Panc1 (cell line): ENCODE measurements at regions not wholly inside any gene's neighbourhood (a gene's known extent, or its start where the extent isn't known, plus 50 kb on each side); places are given as distances from the start of the nearest gene placed in this dataset.

Source experiments
- ATAC-seq: fragments of 200-7000 bp; cut with Tn5 transposase; 2 replicates; pipeline ENCODE4 v1.9.1; 2020; ENCODE audit warnings: mild to moderate bottlenecking, moderate library complexity
- BruUV-seq: library from RNA; stranded (reverse); fragments of 400-500 nt; replicated peaks from 2 replicates; lab custom pipeline; 2021; lab: Mats Ljungman, UMichigan
- CTCF ChIA-PET: fragments of 300-600 bp; sonication (Branson Sonifier 250); formaldehyde crosslinking; loops from one replicate; lab custom pipeline; 2022; ENCODE audit warnings: antibody characterized with exemption; lab: Charles Lee
- POLR2A ChIA-PET: fragments of 300-600 bp; sonication (Branson Sonifier 250); formaldehyde crosslinking; loops from one replicate; lab custom pipeline; 2022; ENCODE audit warnings: antibody characterized with exemption; lab: Charles Lee
- DNase-seq: peaks from one replicate; pipeline ENCODE4 v3.0.0-alpha.2; 2010; ENCODE audit warnings: low read depth, low spot score
- H3K27ac ChIP-seq: 2 replicates; pipeline ENCODE4 v1.5.1; 2011; ENCODE audit warnings: mild to moderate bottlenecking, low read length, inconsistent platforms
- H3K27me3 ChIP-seq: fragments of 200-500 bp; sonication (Bioruptor generic); 2 replicates; pipeline ENCODE4 v1.6.0; 2014; ENCODE audit warnings: low read length, inconsistent platforms; ENCODE audit not compliant: control insufficient read depth, insufficient read depth
- H3K36me3 ChIP-seq: fragments of 200-500 bp; sonication (Bioruptor generic); 2 replicates; pipeline ENCODE4 v1.5.1; 2014; ENCODE audit warnings: inconsistent platforms, mild to moderate bottlenecking, low read length, moderate library complexity; ENCODE audit not compliant: control insufficient read depth, insufficient read depth
- H3K4me1 ChIP-seq: 2 replicates; pipeline ENCODE4 v1.5.1; 2011; ENCODE audit warnings: inconsistent platforms, mild to moderate bottlenecking, low read length, moderate library complexity; ENCODE audit not compliant: control insufficient read depth, insufficient read depth
- H3K4me3 ChIP-seq, 2 experiments: 2 replicates each; pipeline ENCODE4 v1.5.1; 2011 to 2012; ENCODE audit warnings: low read depth in 2 of 2, low read length in 2 of 2, mild to moderate bottlenecking in 2 of 2, inconsistent platforms in 1 of 2, moderate library complexity in 1 of 2
- H3K9me3 ChIP-seq: fragments of 200-500 bp; sonication (Bioruptor generic); 2 replicates; pipeline ENCODE4 v1.5.1; 2014; ENCODE audit warnings: low read depth, mild to moderate bottlenecking, inconsistent platforms, low read length, moderate library complexity; ENCODE audit not compliant: control insufficient read depth, insufficient read depth
- POLR2AphosphoS5 ChIP-seq: IDR thresholded peaks from 2 replicates; pipeline ENCODE4 v1.6.1; 2012; ENCODE audit warnings: mild to moderate bottlenecking, low read depth, low read length, moderate library complexity
- SIN3A ChIP-seq: IDR thresholded peaks from 2 replicates; pipeline ENCODE4 v1.6.1; 2012; ENCODE audit warnings: low read depth, mild to moderate bottlenecking, low read length, moderate library complexity, borderline replicate concordance; ENCODE audit not compliant: insufficient read depth
- TCF7L2 ChIP-seq: IDR thresholded peaks from 2 replicates; pipeline ENCODE4 v1.6.1; 2011; ENCODE audit warnings: mild to moderate bottlenecking, low read depth, low read length, inconsistent platforms
- in situ Hi-C: cut with HindIII; loops from 2 replicates; pipeline ENCODE4 v1.10.0; 2016; ENCODE audit warnings: low sequenced_read_pairs, low pct_unique_long_range_greater_than_20kb
- intact Hi-C: fragments of 100-400 bp; cut with micrococcal nuclease; formaldehyde crosslinking; loops from one replicate; pipeline ENCODE4 v1.10.0; 2022; ENCODE audit not compliant: unreplicated experiment
- TF ChIP-seq, protein P1 (sequence below): fragments of 450-650 bp; IDR thresholded peaks from 2 replicates; pipeline ENCODE4 v1.5.1; 2017; ENCODE audit warnings: mild to moderate bottlenecking
- TF ChIP-seq, protein P2 (sequence below), 2 experiments: IDR thresholded peaks; 2 replicates each; pipeline ENCODE4 v1.6.1; 2011 to 2012; ENCODE audit warnings: low read depth in 2 of 2, control low read depth in 1 of 2, low read length in 1 of 2, mild to moderate bottlenecking in 1 of 2, moderate library complexity in 1 of 2; ENCODE audit not compliant: insufficient read depth in 1 of 2

DNA sequence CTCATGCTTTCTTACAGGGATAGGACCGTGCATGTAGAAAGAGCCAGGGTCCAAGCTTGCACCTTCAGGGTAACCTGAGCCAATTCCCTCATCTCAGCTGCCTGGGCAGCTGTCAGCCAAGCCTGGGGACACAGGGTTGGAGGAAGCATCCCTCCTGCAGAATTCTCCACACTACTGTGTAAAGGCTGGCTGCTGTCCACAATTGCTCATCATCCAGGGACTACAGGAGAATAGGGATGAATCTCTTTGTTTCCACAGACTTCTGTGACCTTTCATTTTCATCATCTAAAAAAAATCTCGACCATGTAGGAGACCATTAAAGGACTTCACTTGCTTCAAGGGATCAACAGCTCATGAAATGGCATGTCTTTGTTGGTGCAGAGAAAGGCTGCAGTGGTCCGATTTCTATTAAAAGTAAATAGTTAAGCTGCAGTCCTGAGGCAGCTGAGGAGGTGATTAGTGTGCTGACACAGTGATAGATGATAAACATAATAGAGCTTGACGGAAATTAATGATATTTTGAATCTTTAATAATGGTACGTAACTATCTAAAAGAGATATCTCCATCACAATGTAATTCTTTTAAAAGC lies 74.4 kb upstream of the COPS8 start:
- TF ChIP-seq SIN3A (no peak), POLR2AphosphoS5 (no peak), TCF7L2 (no peak)
- TF ChIP-seq, protein P1, sequence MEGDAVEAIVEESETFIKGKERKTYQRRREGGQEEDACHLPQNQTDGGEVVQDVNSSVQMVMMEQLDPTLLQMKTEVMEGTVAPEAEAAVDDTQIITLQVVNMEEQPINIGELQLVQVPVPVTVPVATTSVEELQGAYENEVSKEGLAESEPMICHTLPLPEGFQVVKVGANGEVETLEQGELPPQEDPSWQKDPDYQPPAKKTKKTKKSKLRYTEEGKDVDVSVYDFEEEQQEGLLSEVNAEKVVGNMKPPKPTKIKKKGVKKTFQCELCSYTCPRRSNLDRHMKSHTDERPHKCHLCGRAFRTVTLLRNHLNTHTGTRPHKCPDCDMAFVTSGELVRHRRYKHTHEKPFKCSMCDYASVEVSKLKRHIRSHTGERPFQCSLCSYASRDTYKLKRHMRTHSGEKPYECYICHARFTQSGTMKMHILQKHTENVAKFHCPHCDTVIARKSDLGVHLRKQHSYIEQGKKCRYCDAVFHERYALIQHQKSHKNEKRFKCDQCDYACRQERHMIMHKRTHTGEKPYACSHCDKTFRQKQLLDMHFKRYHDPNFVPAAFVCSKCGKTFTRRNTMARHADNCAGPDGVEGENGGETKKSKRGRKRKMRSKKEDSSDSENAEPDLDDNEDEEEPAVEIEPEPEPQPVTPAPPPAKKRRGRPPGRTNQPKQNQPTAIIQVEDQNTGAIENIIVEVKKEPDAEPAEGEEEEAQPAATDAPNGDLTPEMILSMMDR: no peak
- TF ChIP-seq, protein P2, sequence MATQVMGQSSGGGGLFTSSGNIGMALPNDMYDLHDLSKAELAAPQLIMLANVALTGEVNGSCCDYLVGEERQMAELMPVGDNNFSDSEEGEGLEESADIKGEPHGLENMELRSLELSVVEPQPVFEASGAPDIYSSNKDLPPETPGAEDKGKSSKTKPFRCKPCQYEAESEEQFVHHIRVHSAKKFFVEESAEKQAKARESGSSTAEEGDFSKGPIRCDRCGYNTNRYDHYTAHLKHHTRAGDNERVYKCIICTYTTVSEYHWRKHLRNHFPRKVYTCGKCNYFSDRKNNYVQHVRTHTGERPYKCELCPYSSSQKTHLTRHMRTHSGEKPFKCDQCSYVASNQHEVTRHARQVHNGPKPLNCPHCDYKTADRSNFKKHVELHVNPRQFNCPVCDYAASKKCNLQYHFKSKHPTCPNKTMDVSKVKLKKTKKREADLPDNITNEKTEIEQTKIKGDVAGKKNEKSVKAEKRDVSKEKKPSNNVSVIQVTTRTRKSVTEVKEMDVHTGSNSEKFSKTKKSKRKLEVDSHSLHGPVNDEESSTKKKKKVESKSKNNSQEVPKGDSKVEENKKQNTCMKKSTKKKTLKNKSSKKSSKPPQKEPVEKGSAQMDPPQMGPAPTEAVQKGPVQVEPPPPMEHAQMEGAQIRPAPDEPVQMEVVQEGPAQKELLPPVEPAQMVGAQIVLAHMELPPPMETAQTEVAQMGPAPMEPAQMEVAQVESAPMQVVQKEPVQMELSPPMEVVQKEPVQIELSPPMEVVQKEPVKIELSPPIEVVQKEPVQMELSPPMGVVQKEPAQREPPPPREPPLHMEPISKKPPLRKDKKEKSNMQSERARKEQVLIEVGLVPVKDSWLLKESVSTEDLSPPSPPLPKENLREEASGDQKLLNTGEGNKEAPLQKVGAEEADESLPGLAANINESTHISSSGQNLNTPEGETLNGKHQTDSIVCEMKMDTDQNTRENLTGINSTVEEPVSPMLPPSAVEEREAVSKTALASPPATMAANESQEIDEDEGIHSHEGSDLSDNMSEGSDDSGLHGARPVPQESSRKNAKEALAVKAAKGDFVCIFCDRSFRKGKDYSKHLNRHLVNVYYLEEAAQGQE (IDR thresholded peaks at IDR 0.05; ENCODE audit: insufficient read depth in 1 of 2, low read depth in 2 of 2, low read length in 1 of 2): no peak
- ChIA-PET CTCF (no interaction called here), POLR2A (no interaction called here)
- H3K36me3 ChIP-seq: no peaks in the 10 kb centered on the region
- H3K27ac ChIP-seq: no peak overlapping the region
- in situ Hi-C loops: no loop called here
- peaks cover 24% of the 10 kb centered on the region for H3K27me3 ChIP-seq
- BruUV-seq: no TSS peak
- intact Hi-C loops: no loop called here
- H3K4me1 ChIP-seq: no peaks in the 10 kb centered on the region
- no peak overlapping the region for H3K4me3 ChIP-seq
- ATAC-seq (no peak), DNase-seq (no peak)
- H3K9me3 ChIP-seq: no peaks in the 10 kb centered on the region

DNA sequence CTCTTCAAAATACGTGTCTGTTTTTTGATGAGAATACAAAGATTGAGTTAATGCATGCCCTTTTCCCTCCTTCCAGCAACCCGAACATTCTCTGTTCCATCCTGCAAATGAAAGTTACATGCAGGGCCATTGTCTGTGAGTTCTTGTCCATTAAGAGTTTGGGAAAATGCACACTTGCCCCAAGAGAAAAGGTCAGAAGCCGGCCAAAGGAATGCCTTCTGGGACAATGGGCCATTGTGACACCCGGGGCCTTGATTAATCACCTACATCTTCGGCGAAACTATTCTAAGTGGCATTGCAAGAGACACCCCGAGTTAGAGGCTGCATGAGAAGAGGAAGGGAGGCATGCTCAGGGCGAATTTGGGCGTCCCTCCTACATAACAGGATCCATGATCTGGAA lies 73.7 kb upstream of the COPS8 start:
- no peaks in the 10 kb centered on the region for H3K4me1 ChIP-seq
- TF ChIP-seq POLR2AphosphoS5 (no peak), TCF7L2 (no peak)
- intact Hi-C loops (no loop called here), in situ Hi-C loops (no loop called here)
- DNase-seq (no peak), ATAC-seq (no peak)
- POLR2A ChIA-PET: no interaction called here
- CTCF ChIA-PET: no interaction called here
- no TSS peak for BruUV-seq
- H3K36me3 ChIP-seq: no peaks in the 10 kb centered on the region
- no peak overlapping the region for H3K27ac ChIP-seq
- peaks cover 24% of the 10 kb centered on the region for H3K27me3 ChIP-seq
- H3K9me3 ChIP-seq: no peaks in the 10 kb centered on the region
- H3K4me3 ChIP-seq: no peak overlapping the region

DNA sequence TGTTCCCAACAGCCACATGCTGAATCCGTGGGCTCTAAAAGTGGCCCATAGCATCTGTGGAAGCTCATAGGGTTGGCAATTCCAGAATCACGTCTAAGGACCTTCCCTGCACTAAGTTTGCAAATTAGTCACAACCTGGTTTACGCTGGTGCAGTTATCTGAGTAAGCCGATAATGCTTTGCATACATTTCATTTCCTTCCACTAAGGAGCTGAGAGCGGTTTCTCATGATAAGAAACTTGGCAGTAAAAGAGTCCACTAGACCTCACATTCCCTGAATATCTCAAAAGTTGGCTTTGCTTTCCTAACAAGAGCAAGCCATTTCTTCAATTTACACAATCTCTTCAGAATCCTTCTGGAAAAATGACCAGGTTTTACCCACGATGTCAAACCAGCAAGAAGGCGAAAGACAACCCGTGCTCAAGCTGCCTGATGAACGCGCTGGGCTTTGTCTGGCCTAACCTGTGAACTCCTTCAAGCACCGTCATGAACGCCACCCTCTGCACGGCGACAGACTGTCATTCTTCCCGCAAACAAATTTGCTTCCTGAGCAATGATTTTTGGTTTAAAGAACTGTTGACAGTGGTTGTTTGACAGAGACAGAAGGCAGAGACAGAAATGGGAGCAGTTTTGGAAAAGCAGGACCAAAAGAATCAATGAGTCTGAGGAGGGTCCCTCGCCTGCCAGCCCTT lies 73.0 kb upstream of the COPS8 start:
- no peak for DNase-seq
- CTCF ChIA-PET: no interaction called here
- TF ChIP-seq, protein P2 (IDR thresholded peaks at IDR 0.05; ENCODE audit: insufficient read depth in 1 of 2, low read depth in 2 of 2, low read length in 1 of 2): no peak
- TF ChIP-seq POLR2AphosphoS5 (no peak), SIN3A (no peak), TCF7L2 (no peak)
- TF ChIP-seq, protein P1: no peak

More for the DNA sequence above, 73.0 kb upstream of the COPS8 start:
- Histone ChIP-seq H3K4me1 (no peaks in the 10 kb centered on the region), H3K27me3 (peaks cover 26% of the 10 kb centered on the region), H3K27ac (no peak overlapping the region), H3K36me3 (no peaks in the 10 kb centered on the region), H3K4me3 (no peak overlapping the region), H3K9me3 (no peaks in the 10 kb centered on the region)
- ATAC-seq: no peak
- BruUV-seq: no TSS peak
- in situ Hi-C loops (no loop called here), intact Hi-C loops (no loop called here)
- POLR2A ChIA-PET: no interaction called here
